A673 (cell line): ENCODE measurements at regions not wholly inside any gene's neighbourhood (a gene's known extent, or its start where the extent isn't known, plus 50 kb on each side); places are given as distances from the start of the nearest gene placed in this dataset.
A peak's percentile ranks its signal among the peaks of the same experiment; 100 is the strongest.

ENCODE experiments used
- BruUV-seq: library from RNA; stranded (reverse); fragments of 400-500 nt; replicated peaks from 2 replicates; lab custom pipeline; 2021; lab: Mats Ljungman, UMichigan
- CTCF ChIA-PET: fragments of 300-600 bp; sonication (Branson Sonifier 250); formaldehyde crosslinking; loops from one replicate; lab custom pipeline; 2022; ENCODE audit warnings: antibody characterized with exemption; lab: Charles Lee
- POLR2A ChIA-PET: fragments of 300-600 bp; sonication (Branson Sonifier 250); formaldehyde crosslinking; loops from one replicate; lab custom pipeline; 2022; ENCODE audit warnings: antibody characterized with exemption; ENCODE audit not compliant: low non-redundant PET; lab: Charles Lee
- DNase-seq: peaks from one replicate; pipeline ENCODE4 v3.0.0-alpha.2; 2015; ENCODE audit warnings: low spot score
- H3K27ac ChIP-seq: fragments of 200-600 bp; sonication (generic); 2 replicates; pipeline ENCODE4 v1.5.1; 2016; ENCODE audit warnings: mixed run types, low read depth, mild to moderate bottlenecking, mixed read lengths, antibody characterized with exemption, low read length; ENCODE audit not compliant: poor library complexity, severe bottlenecking
- H3K27me3 ChIP-seq: fragments of 200-600 bp; sonication (generic); replicated peaks from 2 replicates; pipeline ENCODE4 v1.6.1; 2017; ENCODE audit warnings: mixed run types, low read depth, mild to moderate bottlenecking, mixed read lengths, antibody characterized with exemption, low read length; ENCODE audit not compliant: insufficient read depth, poor library complexity
- H3K36me3 ChIP-seq: fragments of 200-600 bp; sonication (generic); 2 replicates; pipeline ENCODE4 v1.6.1; 2016; ENCODE audit warnings: mixed run types, mild to moderate bottlenecking, mixed read lengths, antibody characterized with exemption, low read length; ENCODE audit not compliant: insufficient read depth, poor library complexity, severe bottlenecking
- H3K4me1 ChIP-seq: fragments of 200-600 bp; sonication (generic); 2 replicates; pipeline ENCODE4 v1.6.1; 2017; ENCODE audit warnings: mixed run types, mild to moderate bottlenecking, mixed read lengths, antibody characterized with exemption, low read length; ENCODE audit not compliant: insufficient read depth, poor library complexity, severe bottlenecking
- H3K4me3 ChIP-seq: fragments of 200-600 bp; sonication (generic); 2 replicates; pipeline ENCODE4 v1.5.1; 2016; ENCODE audit warnings: low read depth, mixed run types, mild to moderate bottlenecking, mixed read lengths, low read length; ENCODE audit not compliant: poor library complexity, severe bottlenecking
- H3K9me3 ChIP-seq: fragments of 200-600 bp; sonication (generic); 2 replicates; pipeline ENCODE4 v1.6.1; 2016; ENCODE audit warnings: mixed run types, low read depth, mild to moderate bottlenecking, mixed read lengths, antibody characterized with exemption, low read length; ENCODE audit not compliant: poor library complexity, severe bottlenecking
- CTCF ChIP-seq: fragments of 300-800, 200-600 bp; sonication (generic); conservative IDR thresholded peaks from 2 replicates; pipeline ENCODE4 v1.5.1; 2017; ENCODE audit warnings: low read depth, mild to moderate bottlenecking, antibody characterized with exemption, low read length, moderate library complexity, mixed read lengths
- EZH2 ChIP-seq: fragments of 200-600 bp; sonication (generic); IDR thresholded peaks from 2 replicates; pipeline ENCODE4 v1.6.1; 2017; ENCODE audit warnings: borderline replicate concordance, low read depth, mild to moderate bottlenecking, mixed read lengths, antibody characterized with exemption, low read length; ENCODE audit not compliant: poor library complexity, severe bottlenecking
- intact Hi-C: fragments of 100-400 bp; cut with micrococcal nuclease; formaldehyde crosslinking; loops from one replicate; pipeline ENCODE4 v1.10.0; 2022; ENCODE audit not compliant: unreplicated experiment

- no peaks in the 10 kb centered on the region for H3K9me3 ChIP-seq
- POLR2A ChIA-PET = no interaction called here
- DNase-seq = no peak
- no peak overlapping the region for H3K27ac ChIP-seq
- CTCF ChIA-PET = no interaction called here
- no TSS peak for BruUV-seq
- H3K27me3 ChIP-seq = no peaks in the 10 kb centered on the region
- TF ChIP-seq EZH2 (no peak), CTCF (no peak)
- H3K4me1 ChIP-seq = no peaks in the 10 kb centered on the region
- H3K4me3 ChIP-seq = no peak overlapping the region
- H3K36me3 ChIP-seq = no peaks in the 10 kb centered on the region
- intact Hi-C loops = no loop called here
Observed at GRCh38 chr1:216779686-216780085, 56.5 kb upstream of the ESRRG start.

GRCh38 chr1:216778737-216779136, 55.5 kb upstream of the ESRRG start:
- DNase-seq = peak; percentile 2
- ChIA-PET POLR2A (no interaction called here), CTCF (no interaction called here)
- H3K27me3 ChIP-seq = no peaks in the 10 kb centered on the region
- no peaks in the 10 kb centered on the region for H3K4me1 ChIP-seq
- no peaks in the 10 kb centered on the region for H3K9me3 ChIP-seq
- intact Hi-C loops = no loop called here
- H3K4me3 ChIP-seq = no peak overlapping the region
- TF ChIP-seq CTCF (no peak), EZH2 (no peak)
- BruUV-seq = no TSS peak
- H3K27ac ChIP-seq = no peak overlapping the region
- H3K36me3 ChIP-seq = no peaks in the 10 kb centered on the region

GRCh38 chr1:216777148-216777547, 53.9 kb upstream of the ESRRG start:
- no peak for TF ChIP-seq CTCF
- TF ChIP-seq EZH2 = no peak
- POLR2A ChIA-PET = no interaction called here
- H3K27me3 ChIP-seq = peaks cover 7% of the 10 kb centered on the region
- DNase-seq = no peak
- H3K4me1 ChIP-seq = no peaks in the 10 kb centered on the region
- intact Hi-C loops = no loop called here
- H3K9me3 ChIP-seq = no peaks in the 10 kb centered on the region
- BruUV-seq = no TSS peak
- no peaks in the 10 kb centered on the region for H3K36me3 ChIP-seq
- CTCF ChIA-PET = no interaction called here
- no peak overlapping the region for H3K27ac ChIP-seq
- H3K4me3 ChIP-seq = no peak overlapping the region
